Bone marrow (tissue), 2 donors: ENCODE measurements at regions not wholly inside any gene's neighbourhood (a gene's known extent, or its start where the extent isn't known, plus 50 kb on each side); places are given as distances from the start of the nearest gene placed in this dataset.
A peak's percentile ranks its signal among the peaks of the same experiment; 100 is the strongest.
"Not testable (repeated sequence)": the region's sequence is repeated elsewhere in the genome, so short reads cannot be mapped to it uniquely, and the experiment has no call there.

Experiments used
- DNase-seq, 2 donors: peaks; one replicate each; lab custom pipeline; 2025; lab: John Stamatoyannopoulos, UW

GRCh38 chr2:121049950-121050585 lies 234.9 kb downstream of the TFCP2L1 start:
- no peak for DNase-seq

- no peak for DNase-seq
Observed at GRCh38 chr2:121051311-121051710, 233.7 kb downstream of the TFCP2L1 start.

- no peak for DNase-seq
Observed at GRCh38 chr2:121052023-121052422, 233.0 kb downstream of the TFCP2L1 start.

- no peak for DNase-seq
Observed at GRCh38 chr2:121052521-121052920, 232.5 kb downstream of the TFCP2L1 start.

GRCh38 chr2:121055088-121055487 lies 229.9 kb downstream of the TFCP2L1 start:
- DNase-seq: no peak

- DNase-seq: no peak
Observed at GRCh38 chr2:121055501-121055900, 229.5 kb downstream of the TFCP2L1 start.

GRCh38 chr2:121058852-121059558 lies 226.0 kb downstream of the TFCP2L1 start:
- DNase-seq: no peak

GRCh38 chr2:121059651-121060649 lies 225.1 kb downstream of the TFCP2L1 start:
- no peak for DNase-seq

- no peak for DNase-seq
Observed at GRCh38 chr2:121061633-121062032, 223.4 kb downstream of the TFCP2L1 start.

GRCh38 chr2:121063471-121063870 lies 221.5 kb downstream of the TFCP2L1 start:
- no peak for DNase-seq

- DNase-seq: no peak
Observed at GRCh38 chr2:121064186-121064585, 220.8 kb downstream of the TFCP2L1 start.

GRCh38 chr2:121065239-121065638 lies 219.8 kb downstream of the TFCP2L1 start:
- DNase-seq: no peak

- DNase-seq: no peak
Observed at GRCh38 chr2:121066526-121066925, 218.5 kb downstream of the TFCP2L1 start.

GRCh38 chr2:121068851-121069250 lies 216.2 kb downstream of the TFCP2L1 start:
- DNase-seq: no peak

- no peak for DNase-seq
Observed at GRCh38 chr2:121069434-121069969, 215.5 kb downstream of the TFCP2L1 start.

GRCh38 chr2:121070061-121070460 lies 214.9 kb downstream of the TFCP2L1 start:
- not testable (repeated sequence) for DNase-seq

GRCh38 chr2:121071034-121071504 lies 213.9 kb downstream of the TFCP2L1 start:
- DNase-seq: peak in 1 of 2 donors; percentile 15

- no peak for DNase-seq
Observed at GRCh38 chr2:121072784-121073183, 212.2 kb downstream of the TFCP2L1 start.

- no peak for DNase-seq
Observed at GRCh38 chr2:121073320-121074210, 211.4 kb downstream of the TFCP2L1 start.

- DNase-seq: no peak
Observed at GRCh38 chr2:121074293-121074932, 210.6 kb downstream of the TFCP2L1 start.
